ENCODE measurements at regions not wholly inside any gene's neighbourhood (a gene's known extent, or its start where the extent isn't known, plus 50 kb on each side); places are given as distances from the start of the nearest gene placed in this dataset.

GRCh38 chr7:25279705-25280104 lies 51.4 kb upstream of the NPVF start:
- peaks cover 5% of the 10 kb centered on the region for H3K27me3 Mint-ChIP-seq
- H3K36me3 Mint-ChIP-seq (ENCODE audit: low read depth): no peaks in the 10 kb centered on the region
- no peak overlapping the region for H3K4me3 Mint-ChIP-seq
- no peak overlapping the region for H3K27ac Mint-ChIP-seq
- intact Hi-C loops (cut with micrococcal nuclease): no loop called here
- H3K4me1 Mint-ChIP-seq (ENCODE audit: low read depth): peaks cover 6% of the 10 kb centered on the region
- no peaks in the 10 kb centered on the region for H3K9me3 Mint-ChIP-seq

- Mint-ChIP-seq H3K27ac (no peak overlapping the region), H3K36me3 (ENCODE audit: low read depth) (no peaks in the 10 kb centered on the region), H3K9me3 (no peaks in the 10 kb centered on the region), H3K4me3 (no peak overlapping the region), H3K27me3 (peaks cover 5% of the 10 kb centered on the region), H3K4me1 (ENCODE audit: low read depth) (peaks cover 1% of the 10 kb centered on the region)
- intact Hi-C loops (cut with micrococcal nuclease): no loop called here
Measured at GRCh38 chr7:25280181-25280580, 51.9 kb upstream of the NPVF start.

GRCh38 chr7:25282194-25282593 lies 53.9 kb upstream of the NPVF start:
- peaks cover 5% of the 10 kb centered on the region for H3K27me3 Mint-ChIP-seq
- intact Hi-C loops (cut with micrococcal nuclease): no loop called here

GRCh38 chr7:25286756-25287155 lies 58.5 kb upstream of the NPVF start:
- no peak overlapping the region for H3K4me3 Mint-ChIP-seq
- H3K9me3 Mint-ChIP-seq: no peaks in the 10 kb centered on the region
- intact Hi-C loops (cut with micrococcal nuclease): no loop called here
- no peaks in the 10 kb centered on the region for H3K36me3 Mint-ChIP-seq (ENCODE audit: low read depth)
- no peaks in the 10 kb centered on the region for H3K4me1 Mint-ChIP-seq (ENCODE audit: low read depth)
- H3K27ac Mint-ChIP-seq: no peak overlapping the region
- H3K27me3 Mint-ChIP-seq: peaks cover 5% of the 10 kb centered on the region

More at GRCh38 chr7:25282194-25282593, 53.9 kb upstream of the NPVF start:
- no peaks in the 10 kb centered on the region for H3K4me1 Mint-ChIP-seq (ENCODE audit: low read depth)
- H3K4me3 Mint-ChIP-seq: no peak overlapping the region
- no peak overlapping the region for H3K27ac Mint-ChIP-seq
- no peaks in the 10 kb centered on the region for H3K36me3 Mint-ChIP-seq (ENCODE audit: low read depth)
- H3K9me3 Mint-ChIP-seq: no peaks in the 10 kb centered on the region

- intact Hi-C loops (cut with micrococcal nuclease): no loop called here
- H3K4me3 Mint-ChIP-seq: no peak overlapping the region
- peaks cover 3% of the 10 kb centered on the region for H3K27me3 Mint-ChIP-seq
- no peaks in the 10 kb centered on the region for H3K4me1 Mint-ChIP-seq (ENCODE audit: low read depth)
- H3K9me3 Mint-ChIP-seq: no peaks in the 10 kb centered on the region
- no peaks in the 10 kb centered on the region for H3K36me3 Mint-ChIP-seq (ENCODE audit: low read depth)
- H3K27ac Mint-ChIP-seq: no peak overlapping the region
Measured at GRCh38 chr7:25287291-25287690, 59.0 kb upstream of the NPVF start.

- H3K27ac Mint-ChIP-seq: no peak overlapping the region
- H3K9me3 Mint-ChIP-seq: no peaks in the 10 kb centered on the region
- intact Hi-C loops (cut with micrococcal nuclease): no loop called here
- H3K4me3 Mint-ChIP-seq: no peak overlapping the region
- H3K4me1 Mint-ChIP-seq (ENCODE audit: low read depth): no peaks in the 10 kb centered on the region
- no peaks in the 10 kb centered on the region for H3K36me3 Mint-ChIP-seq (ENCODE audit: low read depth)
- no peaks in the 10 kb centered on the region for H3K27me3 Mint-ChIP-seq
Measured at GRCh38 chr7:25288556-25289307, 60.4 kb upstream of the NPVF start.

- intact Hi-C loops (cut with micrococcal nuclease): no loop called here
- H3K27me3 Mint-ChIP-seq: no peaks in the 10 kb centered on the region
Measured at GRCh38 chr7:25289518-25289917, 61.2 kb upstream of the NPVF start.

GRCh38 chr7:25294624-25295023 lies 66.3 kb upstream of the NPVF start:
- intact Hi-C loops (cut with micrococcal nuclease): no loop called here
- Mint-ChIP-seq H3K9me3 (no peaks in the 10 kb centered on the region), H3K36me3 (ENCODE audit: low read depth) (no peaks in the 10 kb centered on the region), H3K27me3 (peaks cover 5% of the 10 kb centered on the region), H3K27ac (no peak overlapping the region), H3K4me3 (no peak overlapping the region), H3K4me1 (ENCODE audit: low read depth) (no peaks in the 10 kb centered on the region)

More at GRCh38 chr7:25289518-25289917, 61.2 kb upstream of the NPVF start:
- Mint-ChIP-seq H3K36me3 (ENCODE audit: low read depth) (no peaks in the 10 kb centered on the region), H3K4me3 (no peak overlapping the region), H3K9me3 (no peaks in the 10 kb centered on the region), H3K27ac (no peak overlapping the region), H3K4me1 (ENCODE audit: low read depth) (no peaks in the 10 kb centered on the region)

- Mint-ChIP-seq H3K4me3 (no peak overlapping the region), H3K27me3 (peaks cover 5% of the 10 kb centered on the region), H3K27ac (no peak overlapping the region), H3K9me3 (no peaks in the 10 kb centered on the region), H3K36me3 (ENCODE audit: low read depth) (no peaks in the 10 kb centered on the region), H3K4me1 (ENCODE audit: low read depth) (no peaks in the 10 kb centered on the region)
- intact Hi-C loops (cut with micrococcal nuclease): no loop called here
Measured at GRCh38 chr7:25295387-25295786, 67.1 kb upstream of the NPVF start.

GRCh38 chr7:25296086-25296485 lies 67.8 kb upstream of the NPVF start:
- H3K36me3 Mint-ChIP-seq (ENCODE audit: low read depth): no peaks in the 10 kb centered on the region
- H3K27ac Mint-ChIP-seq: no peak overlapping the region
- no peak overlapping the region for H3K4me3 Mint-ChIP-seq
- intact Hi-C loops (cut with micrococcal nuclease): no loop called here
- no peaks in the 10 kb centered on the region for H3K9me3 Mint-ChIP-seq
- H3K4me1 Mint-ChIP-seq (ENCODE audit: low read depth): no peaks in the 10 kb centered on the region
- peaks cover 5% of the 10 kb centered on the region for H3K27me3 Mint-ChIP-seq

GRCh38 chr7:25297278-25297677 lies 69.0 kb upstream of the NPVF start:
- Mint-ChIP-seq H3K27ac (no peak overlapping the region), H3K4me3 (no peak overlapping the region), H3K4me1 (ENCODE audit: low read depth) (no peaks in the 10 kb centered on the region), H3K27me3 (peaks cover 5% of the 10 kb centered on the region), H3K9me3 (no peaks in the 10 kb centered on the region), H3K36me3 (ENCODE audit: low read depth) (no peaks in the 10 kb centered on the region)
- intact Hi-C loops (cut with micrococcal nuclease): no loop called here

- intact Hi-C loops (cut with micrococcal nuclease): no loop called here
- no peak overlapping the region for H3K27ac Mint-ChIP-seq
- no peak overlapping the region for H3K4me3 Mint-ChIP-seq
- H3K9me3 Mint-ChIP-seq: no peaks in the 10 kb centered on the region
- H3K4me1 Mint-ChIP-seq (ENCODE audit: low read depth): no peaks in the 10 kb centered on the region
- H3K36me3 Mint-ChIP-seq (ENCODE audit: low read depth): no peaks in the 10 kb centered on the region
- peaks cover 7% of the 10 kb centered on the region for H3K27me3 Mint-ChIP-seq
Measured at GRCh38 chr7:25303281-25304181, 75.2 kb upstream of the NPVF start.

- no peaks in the 10 kb centered on the region for H3K9me3 Mint-ChIP-seq
- H3K36me3 Mint-ChIP-seq (ENCODE audit: low read depth): no peaks in the 10 kb centered on the region
- H3K4me1 Mint-ChIP-seq (ENCODE audit: low read depth): no peaks in the 10 kb centered on the region
- intact Hi-C loops (cut with micrococcal nuclease): no loop called here
- peaks cover 7% of the 10 kb centered on the region for H3K27me3 Mint-ChIP-seq
- no peak overlapping the region for H3K4me3 Mint-ChIP-seq
- no peak overlapping the region for H3K27ac Mint-ChIP-seq
Measured at GRCh38 chr7:25304691-25305090, 76.4 kb upstream of the NPVF start.

GRCh38 chr7:25305831-25306230 lies 77.5 kb upstream of the NPVF start:
- no peaks in the 10 kb centered on the region for H3K9me3 Mint-ChIP-seq
- H3K27me3 Mint-ChIP-seq: peaks cover 7% of the 10 kb centered on the region
- intact Hi-C loops (cut with micrococcal nuclease): no loop called here
- H3K4me3 Mint-ChIP-seq: no peak overlapping the region
- no peak overlapping the region for H3K27ac Mint-ChIP-seq
- H3K4me1 Mint-ChIP-seq (ENCODE audit: low read depth): no peaks in the 10 kb centered on the region
- no peaks in the 10 kb centered on the region for H3K36me3 Mint-ChIP-seq (ENCODE audit: low read depth)

Data from dendritic cell treated with granulocyte-macrophage colony-stimulating factor and Interleukin-4, amounts not matched to agents 40 ng/mL and 50 ng/mL, for 4 days (primary cell).